Activated CD8-positive, alpha-beta T cell treated with anti-CD3 and anti-CD28 coated beads for 36 hours (primary cell): ENCODE measurements at regions not wholly inside any gene's neighbourhood (a gene's known extent, or its start where the extent isn't known, plus 50 kb on each side); places are given as distances from the start of the nearest gene placed in this dataset.

Source experiments
- ATAC-seq: fragments of 200-7000 bp; cut with Tn5 transposase; one replicate; pipeline ENCODE4 v1.10.0; 2021; ENCODE audit warnings: mild to moderate bottlenecking, moderate library complexity
- CTCF ChIA-PET: fragments of 350-600 bp; sonication (Branson Sonifier 250); formaldehyde crosslinking; loops from one replicate; lab custom pipeline; 2021; ENCODE audit warnings: antibody characterized with exemption; lab: Charles Lee
- POLR2A ChIA-PET: fragments of 350-600 bp; sonication (Branson Sonifier 250); formaldehyde crosslinking; loops from one replicate; lab custom pipeline; 2021; ENCODE audit warnings: antibody characterized with exemption; lab: Charles Lee
- DNase-seq: peaks from one replicate; pipeline ENCODE4 v3.0.0-alpha.2; 2020
- H3K27ac Mint-ChIP-seq: one replicate; pipeline ENCODE4 v1.8.0; 2021; ENCODE audit warnings: mild to moderate bottlenecking, mixed read lengths
- H3K27me3 Mint-ChIP-seq: one replicate; pipeline ENCODE4 v1.8.0; 2021; ENCODE audit warnings: mixed read lengths
- H3K36me3 Mint-ChIP-seq: one replicate; pipeline ENCODE4 v1.8.0; 2021; ENCODE audit warnings: low read depth, mixed read lengths
- H3K4me1 Mint-ChIP-seq: one replicate; pipeline ENCODE4 v1.8.0; 2021; ENCODE audit warnings: low read depth, mixed read lengths
- H3K4me3 Mint-ChIP-seq: one replicate; pipeline ENCODE4 v1.8.0; 2021; ENCODE audit warnings: mild to moderate bottlenecking, moderate library complexity, mixed read lengths
- H3K9me3 Mint-ChIP-seq: one replicate; pipeline ENCODE4 v1.8.0; 2021; ENCODE audit warnings: mixed read lengths
- CTCF ChIP-seq: fragments of 200-600 bp; IDR thresholded peaks from one replicate; pipeline ENCODE4 v1.8.0; 2022; ENCODE audit warnings: antibody characterized with exemption, mild to moderate bottlenecking
- intact Hi-C: fragments of 100-400 bp; cut with micrococcal nuclease; formaldehyde crosslinking; loops from one replicate; pipeline ENCODE4 v1.10.0; 2022

- Mint-ChIP-seq H3K9me3 (no peaks in the 10 kb centered on the region), H3K36me3 (no peaks in the 10 kb centered on the region), H3K4me1 (no peaks in the 10 kb centered on the region), H3K27me3 (no peaks in the 10 kb centered on the region), H3K4me3 (no peak overlapping the region), H3K27ac (no peak overlapping the region)
- no peak for TF ChIP-seq CTCF
- ChIA-PET CTCF (no interaction called here), POLR2A (no interaction called here)
- DNase-seq (no peak), ATAC-seq (no peak)
- intact Hi-C loops = no loop called here
These were observed 1103.9 kb upstream of the KLHL29 start for GRCh38 chr2:22281033-22281432.

GRCh38 chr2:22282220-22282619 lies 1102.8 kb upstream of the KLHL29 start:
- DNase-seq (no peak), ATAC-seq (no peak)
- POLR2A ChIA-PET = no interaction called here
- intact Hi-C loops = no loop called here
- no peaks in the 10 kb centered on the region for H3K4me1 Mint-ChIP-seq
- no peak for TF ChIP-seq CTCF
- no peak overlapping the region for H3K27ac Mint-ChIP-seq
- H3K36me3 Mint-ChIP-seq = no peaks in the 10 kb centered on the region
- H3K4me3 Mint-ChIP-seq = no peak overlapping the region
- H3K9me3 Mint-ChIP-seq = no peaks in the 10 kb centered on the region
- CTCF ChIA-PET = no interaction called here
- no peaks in the 10 kb centered on the region for H3K27me3 Mint-ChIP-seq

GRCh38 chr2:22282916-22283315 lies 1102.1 kb upstream of the KLHL29 start:
- Mint-ChIP-seq H3K4me1 (no peaks in the 10 kb centered on the region), H3K9me3 (no peaks in the 10 kb centered on the region), H3K27ac (no peak overlapping the region), H3K36me3 (no peaks in the 10 kb centered on the region), H3K27me3 (no peaks in the 10 kb centered on the region), H3K4me3 (no peak overlapping the region)
- ATAC-seq (no peak), DNase-seq (no peak)
- CTCF ChIA-PET = no interaction called here
- POLR2A ChIA-PET = no interaction called here
- TF ChIP-seq CTCF = no peak
- intact Hi-C loops = no loop called here

- no peak overlapping the region for H3K27ac Mint-ChIP-seq
- DNase-seq (no peak), ATAC-seq (no peak)
- CTCF ChIA-PET = no interaction called here
- no peak for TF ChIP-seq CTCF
- intact Hi-C loops = no loop called here
- POLR2A ChIA-PET = no interaction called here
- no peaks in the 10 kb centered on the region for H3K27me3 Mint-ChIP-seq
- no peak overlapping the region for H3K4me3 Mint-ChIP-seq
- no peaks in the 10 kb centered on the region for H3K4me1 Mint-ChIP-seq
- no peaks in the 10 kb centered on the region for H3K36me3 Mint-ChIP-seq
- no peaks in the 10 kb centered on the region for H3K9me3 Mint-ChIP-seq
These were observed 1101.5 kb upstream of the KLHL29 start for GRCh38 chr2:22283436-22283835.

- CTCF ChIA-PET = no interaction called here
- intact Hi-C loops = no loop called here
- Mint-ChIP-seq H3K9me3 (peaks cover 2% of the 10 kb centered on the region), H3K27ac (no peak overlapping the region), H3K4me1 (no peaks in the 10 kb centered on the region), H3K4me3 (no peak overlapping the region), H3K27me3 (no peaks in the 10 kb centered on the region), H3K36me3 (no peaks in the 10 kb centered on the region)
- TF ChIP-seq CTCF = no peak
- POLR2A ChIA-PET = no interaction called here
- DNase-seq = no peak
- ATAC-seq = no peak
These were observed 1094.7 kb upstream of the KLHL29 start for GRCh38 chr2:22290302-22290701.
